Type B pancreatic cell (in vitro differentiated cells): ENCODE measurements at regions not wholly inside any gene's neighbourhood (a gene's known extent, or its start where the extent isn't known, plus 50 kb on each side); places are given as distances from the start of the nearest gene placed in this dataset.
"Not testable (repeated sequence)": the region's sequence is repeated elsewhere in the genome, so short reads cannot be mapped to it uniquely, and the experiment has no call there.

Experiments used
- DNase-seq: peaks from one replicate; pipeline ENCODE4 v3.0.0; 2021; ENCODE audit warnings: mixed read lengths; ENCODE audit not compliant: unreplicated experiment; ENCODE audit errors: extremely low spot score
- H3K27ac Mint-ChIP-seq: 2 replicates; pipeline ENCODE4 v1.8.0; 2021; ENCODE audit warnings: mild to moderate bottlenecking, mixed read lengths
- H3K27me3 Mint-ChIP-seq: 2 replicates; pipeline ENCODE4 v1.8.0; 2021; ENCODE audit warnings: mixed read lengths
- H3K36me3 Mint-ChIP-seq: 2 replicates; pipeline ENCODE4 v1.8.0; 2021; ENCODE audit warnings: mixed read lengths
- H3K4me1 Mint-ChIP-seq: one replicate; pipeline ENCODE4 v1.8.0; 2021; ENCODE audit warnings: mixed read lengths; ENCODE audit not compliant: unreplicated experiment
- H3K4me3 Mint-ChIP-seq: 2 replicates; pipeline ENCODE4 v1.8.0; 2021; ENCODE audit warnings: mild to moderate bottlenecking, mixed read lengths
- H3K9me3 Mint-ChIP-seq: 2 replicates; pipeline ENCODE4 v1.8.0; 2021; ENCODE audit warnings: mixed read lengths
- TF ChIP-seq, protein P1 (sequence below): fragments of 200-600 bp; sonication (generic); conservative IDR thresholded peaks from 2 replicates; pipeline ENCODE4 v1.5.0; 2021; ENCODE audit warnings: antibody characterized with exemption, mild to moderate bottlenecking

GRCh38 chr4:186832906-186833305 lies 109.2 kb upstream of the FAT1 start:
- Mint-ChIP-seq H3K27me3 (peaks cover 6% of the 10 kb centered on the region), H3K4me3 (no peak overlapping the region), H3K4me1 (no peaks in the 10 kb centered on the region), H3K36me3 (no peaks in the 10 kb centered on the region), H3K9me3 (no peaks in the 10 kb centered on the region), H3K27ac (no peak overlapping the region)
- TF ChIP-seq, protein P1, sequence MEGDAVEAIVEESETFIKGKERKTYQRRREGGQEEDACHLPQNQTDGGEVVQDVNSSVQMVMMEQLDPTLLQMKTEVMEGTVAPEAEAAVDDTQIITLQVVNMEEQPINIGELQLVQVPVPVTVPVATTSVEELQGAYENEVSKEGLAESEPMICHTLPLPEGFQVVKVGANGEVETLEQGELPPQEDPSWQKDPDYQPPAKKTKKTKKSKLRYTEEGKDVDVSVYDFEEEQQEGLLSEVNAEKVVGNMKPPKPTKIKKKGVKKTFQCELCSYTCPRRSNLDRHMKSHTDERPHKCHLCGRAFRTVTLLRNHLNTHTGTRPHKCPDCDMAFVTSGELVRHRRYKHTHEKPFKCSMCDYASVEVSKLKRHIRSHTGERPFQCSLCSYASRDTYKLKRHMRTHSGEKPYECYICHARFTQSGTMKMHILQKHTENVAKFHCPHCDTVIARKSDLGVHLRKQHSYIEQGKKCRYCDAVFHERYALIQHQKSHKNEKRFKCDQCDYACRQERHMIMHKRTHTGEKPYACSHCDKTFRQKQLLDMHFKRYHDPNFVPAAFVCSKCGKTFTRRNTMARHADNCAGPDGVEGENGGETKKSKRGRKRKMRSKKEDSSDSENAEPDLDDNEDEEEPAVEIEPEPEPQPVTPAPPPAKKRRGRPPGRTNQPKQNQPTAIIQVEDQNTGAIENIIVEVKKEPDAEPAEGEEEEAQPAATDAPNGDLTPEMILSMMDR = no peak
- DNase-seq = no peak

GRCh38 chr4:186837463-186837862 lies 113.8 kb upstream of the FAT1 start:
- H3K27me3 Mint-ChIP-seq, H3K9me3 Mint-ChIP-seq: not testable (repeated sequence)

GRCh38 chr4:186838295-186838694 lies 114.6 kb upstream of the FAT1 start:
- H3K4me1 Mint-ChIP-seq = no peaks in the 10 kb centered on the region
- no peak for DNase-seq
- H3K27ac Mint-ChIP-seq = no peak overlapping the region
- H3K9me3 Mint-ChIP-seq = no peaks in the 10 kb centered on the region
- H3K36me3 Mint-ChIP-seq = no peaks in the 10 kb centered on the region
- TF ChIP-seq, protein P1 = no peak
- no peak overlapping the region for H3K4me3 Mint-ChIP-seq
- H3K27me3 Mint-ChIP-seq = no peaks in the 10 kb centered on the region

More at GRCh38 chr4:186837463-186837862, 113.8 kb upstream of the FAT1 start:
- not testable (repeated sequence) for H3K4me3 Mint-ChIP-seq, H3K27ac Mint-ChIP-seq, H3K36me3 Mint-ChIP-seq, H3K4me1 Mint-ChIP-seq, DNase-seq

DNA sequence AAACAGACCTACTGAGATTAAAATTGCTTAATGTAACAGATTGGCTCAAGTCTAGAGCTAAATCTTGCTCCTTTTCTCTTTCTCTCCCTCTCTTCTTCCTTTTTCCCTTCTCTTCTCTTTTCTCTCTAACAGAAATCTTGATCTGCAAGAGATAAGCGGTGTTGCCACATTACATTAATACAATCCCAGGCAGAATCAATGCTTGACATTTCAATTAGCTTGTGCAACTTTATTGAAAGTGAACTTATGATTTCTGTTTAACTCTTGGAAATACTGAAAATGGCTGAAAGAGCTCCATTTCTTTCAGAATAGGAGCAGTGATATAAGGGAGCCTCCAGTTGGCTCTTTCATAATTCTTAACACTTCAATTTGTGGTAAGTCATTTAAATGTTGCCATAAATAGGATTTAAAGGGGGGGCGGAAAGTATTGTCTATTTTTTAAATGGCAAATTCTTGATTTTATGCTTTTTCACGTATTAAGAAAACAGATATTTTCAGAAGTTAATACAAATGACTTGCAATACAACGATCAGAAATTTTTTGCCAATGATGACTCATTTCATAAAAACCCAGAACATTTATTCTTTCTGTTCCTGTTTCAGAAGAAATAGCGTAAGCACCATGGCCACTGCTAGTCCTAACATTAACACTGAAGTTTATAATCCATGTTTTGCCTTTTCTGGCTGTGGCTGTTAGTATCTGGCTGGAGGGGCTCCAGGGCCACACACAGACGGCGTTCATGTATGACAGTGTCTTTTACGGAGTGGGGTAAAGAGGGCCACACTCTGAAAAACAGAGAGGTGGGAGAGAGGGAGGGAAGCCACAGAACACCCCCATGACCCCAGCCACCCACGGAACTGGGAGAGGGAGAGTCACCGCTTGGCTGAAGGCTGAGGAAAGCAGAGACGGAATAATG lies 115.7 kb upstream of the FAT1 start:
- peaks cover 6% of the 10 kb centered on the region for H3K4me1 Mint-ChIP-seq
- H3K9me3 Mint-ChIP-seq = no peaks in the 10 kb centered on the region
- no peaks in the 10 kb centered on the region for H3K27me3 Mint-ChIP-seq
- no peak overlapping the region for H3K4me3 Mint-ChIP-seq
- no peaks in the 10 kb centered on the region for H3K36me3 Mint-ChIP-seq
- DNase-seq = no peak
- H3K27ac Mint-ChIP-seq = no peak overlapping the region
- TF ChIP-seq, protein P1 = no peak

DNA sequence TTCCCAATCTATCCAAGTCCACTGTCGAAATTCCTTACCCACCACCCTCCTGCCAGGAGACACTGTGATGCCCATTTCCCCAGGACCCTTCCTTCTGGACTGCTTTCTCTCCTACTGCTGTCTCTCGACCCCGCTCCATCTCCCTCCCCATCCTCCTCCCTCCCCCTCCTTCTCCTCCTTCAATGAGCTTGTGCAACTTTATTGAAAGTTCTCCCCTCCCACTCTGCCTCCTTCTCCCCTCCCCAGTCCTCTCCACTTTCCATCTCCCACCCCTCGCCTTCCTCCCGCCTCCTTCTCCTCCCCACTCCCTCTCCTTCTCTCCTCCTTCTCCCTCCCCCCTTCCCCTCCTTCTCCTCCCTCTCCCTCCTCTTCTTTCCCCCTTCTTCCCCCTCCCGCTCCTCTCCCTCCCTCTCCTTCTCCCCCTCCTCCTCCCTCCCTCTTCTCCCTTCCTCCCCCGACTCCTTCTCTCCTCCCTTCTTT lies 116.6 kb upstream of the FAT1 start:
- no peak overlapping the region for H3K4me3 Mint-ChIP-seq
- H3K27ac Mint-ChIP-seq = no peak overlapping the region
- TF ChIP-seq, protein P1 = no peak
- H3K27me3 Mint-ChIP-seq = no peaks in the 10 kb centered on the region
- no peak for DNase-seq
- H3K9me3 Mint-ChIP-seq = no peaks in the 10 kb centered on the region
- H3K36me3 Mint-ChIP-seq = no peaks in the 10 kb centered on the region
- H3K4me1 Mint-ChIP-seq = peaks cover 12% of the 10 kb centered on the region

DNA sequence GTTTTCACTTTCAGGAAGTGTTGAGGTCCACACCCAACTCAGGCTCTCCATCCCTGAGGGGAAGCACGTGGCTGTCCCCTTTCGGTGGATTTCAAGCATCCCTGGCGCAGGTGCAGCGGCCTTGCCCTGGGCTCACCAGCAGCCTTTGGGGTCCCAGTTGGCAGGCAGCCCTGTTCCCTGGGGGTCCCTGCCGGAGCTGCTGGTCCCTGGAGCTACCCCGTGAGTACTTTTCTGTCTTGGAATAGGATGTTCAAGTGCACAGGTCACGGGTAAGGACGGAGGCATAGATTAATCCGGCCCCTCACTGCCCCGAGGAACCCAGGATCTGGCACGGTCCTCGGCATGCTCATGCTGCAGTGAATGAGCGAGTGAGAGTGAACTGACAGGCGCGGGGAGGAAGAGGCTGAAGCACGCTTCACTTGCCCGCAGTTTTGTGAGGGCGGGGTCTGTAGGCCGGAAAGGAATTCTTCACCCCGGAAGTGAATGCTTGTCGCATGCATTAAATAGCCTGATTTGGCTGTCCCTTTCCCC lies 117.2 kb upstream of the FAT1 start:
- Mint-ChIP-seq H3K36me3 (no peaks in the 10 kb centered on the region), H3K4me1 (peaks cover 16% of the 10 kb centered on the region), H3K27ac (no peak overlapping the region), H3K9me3 (no peaks in the 10 kb centered on the region), H3K4me3 (no peak overlapping the region), H3K27me3 (no peaks in the 10 kb centered on the region)
- TF ChIP-seq, protein P1 = no peak
- no peak for DNase-seq
